GM21786 (cell line): ENCODE measurements at regions not wholly inside any gene's neighbourhood (a gene's known extent, or its start where the extent isn't known, plus 50 kb on each side); places are given as distances from the start of the nearest gene placed in this dataset.

ENCODE experiments used
- ATAC-seq: cut with Tn5 transposase; IDR thresholded peaks from one replicate; pipeline ENCODE4 v1.9.1; 2021; ENCODE audit not compliant: unreplicated experiment

- ATAC-seq = no peak
These were observed 65.0 kb upstream of the POU3F3 start for GRCh38 chr2:104788742-104789455.

GRCh38 chr2:104790100-104790811 lies 63.7 kb upstream of the POU3F3 start:
- no peak for ATAC-seq

- ATAC-seq = no peak
These were observed 62.9 kb upstream of the POU3F3 start for GRCh38 chr2:104790901-104791495.

- ATAC-seq = no peak
These were observed 59.9 kb upstream of the POU3F3 start for GRCh38 chr2:104793966-104794365.

- no peak for ATAC-seq
These were observed 59.5 kb upstream of the POU3F3 start for GRCh38 chr2:104794441-104794840.
